ENCODE measurements at regions not wholly inside any gene's neighbourhood (a gene's known extent, or its start where the extent isn't known, plus 50 kb on each side); places are given as distances from the start of the nearest gene placed in this dataset.

GRCh38 chr1:4517186-4517954 is 137.0 kb upstream of the AJAP1 start:
- ATAC-seq (replicated peaks in 6 of 8): peak in 4 of 8 experiments; percentile 4 to 85 (median 82)
- peaks cover 0 to 35% of the 10 kb centered on the region in 2 donors for H3K4me1 ChIP-seq (replicated peaks in 1 of 2)
- no peak overlapping the region for H3K4me3 ChIP-seq
- 0 to 84% (median 63%) methylated on average over 1 to 19 of the region's 19 CpGs; no CpG with 5 or more reads in 2 of the 10 experiments for WGBS, 10 experiments
- in situ Hi-C loops (cut with MboI; ENCODE audit: low pct_unique_long_range_greater_than_20kb in 2 of 9, low sequenced_read_pairs in 9 of 9, unreplicated experiment in 9 of 9): no loop called here
- H3K27ac ChIP-seq: no peak overlapping the region

DNA sequence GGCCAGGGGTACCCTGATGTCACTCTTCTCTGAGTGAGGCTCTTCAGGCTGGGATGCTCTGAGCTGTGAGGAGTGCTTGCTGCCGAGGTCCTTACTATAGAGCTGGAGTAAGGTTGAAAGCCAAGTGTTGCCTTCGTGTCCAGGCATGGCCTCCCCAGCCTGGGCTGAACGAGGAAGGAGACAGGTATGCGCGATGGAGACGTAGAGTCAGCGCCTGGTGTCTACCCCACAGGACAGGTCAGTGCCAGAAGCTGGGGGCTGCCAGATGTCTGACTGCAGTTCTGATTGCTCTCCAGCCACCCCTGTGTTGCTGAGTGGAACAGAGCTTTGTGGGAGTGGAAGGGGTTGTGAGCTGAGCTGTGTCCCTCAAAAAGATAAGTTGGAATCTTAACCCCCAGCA is 135.8 kb upstream of the AJAP1 start:
- Histone ChIP-seq H3K4me3 (no peak overlapping the region), H3K4me1 (replicated peaks in 1 of 2) (peaks cover 0 to 32% of the 10 kb centered on the region in 2 donors), H3K27ac (no peak overlapping the region)
- in situ Hi-C loops (cut with MboI; ENCODE audit: low pct_unique_long_range_greater_than_20kb in 2 of 9, low sequenced_read_pairs in 9 of 9, unreplicated experiment in 9 of 9): no loop called here
- WGBS, 10 experiments: 0 to 87% (median 73%) methylated on average over 1 to 7 of the region's 7 CpGs; no CpG with 5 or more reads in 5 of the 10 experiments
- ATAC-seq (replicated peaks in 6 of 8): no peak

- no peak for ATAC-seq (replicated peaks in 6 of 8)
- Histone ChIP-seq H3K27ac (no peak overlapping the region), H3K4me1 (replicated peaks in 1 of 2) (peaks cover 0 to 29% of the 10 kb centered on the region in 2 donors), H3K4me3 (no peak overlapping the region)
- in situ Hi-C loops (cut with MboI; ENCODE audit: low pct_unique_long_range_greater_than_20kb in 2 of 9, low sequenced_read_pairs in 9 of 9, unreplicated experiment in 9 of 9): no loop called here
- WGBS, 10 experiments: 0 to 90% (median 40%) methylated on average over 1 to 6 of the region's 6 CpGs; no CpG with 5 or more reads in 1 of the 10 experiments
These were observed 134.5 kb upstream of the AJAP1 start for GRCh38 chr1:4519954-4520353.

- 50 to 94% (median 71%) methylated on average over 1 to 4 of the region's 4 CpGs for whole genome bisulfite sequencing, 10 experiments
- H3K4me3 ChIP-seq: no peak overlapping the region
- no peak overlapping the region for H3K27ac ChIP-seq
- H3K4me1 ChIP-seq (replicated peaks in 1 of 2): peaks cover 0 to 11% of the 10 kb centered on the region in 2 donors
- in situ Hi-C loops (cut with MboI; ENCODE audit: low pct_unique_long_range_greater_than_20kb in 2 of 9, low sequenced_read_pairs in 9 of 9, unreplicated experiment in 9 of 9): no loop called here
- no peak for ATAC-seq (replicated peaks in 6 of 8)
These were observed 130.9 kb upstream of the AJAP1 start for GRCh38 chr1:4523551-4523950.

DNA sequence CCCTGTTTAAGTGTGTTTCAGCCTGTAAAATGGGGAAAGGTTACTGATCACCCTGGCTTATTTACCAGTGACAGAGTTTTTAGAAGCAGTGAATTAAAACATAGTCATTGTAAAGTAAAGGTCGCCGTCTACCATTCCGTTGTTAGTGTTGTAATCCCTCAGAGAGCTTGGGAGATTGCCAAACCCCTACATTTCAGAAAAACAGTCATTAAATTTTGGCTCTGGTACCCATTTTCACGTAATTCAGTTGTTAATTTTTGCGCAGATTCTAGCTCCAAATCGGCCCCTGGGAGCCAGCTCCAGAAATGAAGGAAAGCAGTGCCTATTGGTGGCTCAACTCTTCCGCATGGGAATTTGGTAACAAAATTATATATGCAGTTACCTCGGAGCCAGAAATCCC is 127.7 kb upstream of the AJAP1 start:
- 4 to 88% (median 60%) methylated on average over 3 to 8 of the region's 8 CpGs for WGBS, 10 experiments
- Histone ChIP-seq H3K27ac (no peak overlapping the region), H3K4me1 (replicated peaks in 1 of 2) (peaks cover 0 to 27% of the 10 kb centered on the region in 2 donors), H3K4me3 (no peak overlapping the region)
- no peak for ATAC-seq (replicated peaks in 6 of 8)
- in situ Hi-C loops (cut with MboI; ENCODE audit: low pct_unique_long_range_greater_than_20kb in 2 of 9, low sequenced_read_pairs in 9 of 9, unreplicated experiment in 9 of 9): no loop called here

GRCh38 chr1:4527819-4528218 is 126.6 kb upstream of the AJAP1 start:
- WGBS, 10 experiments: 0 to 85% (median 66%) methylated on average over 1 to 15 of the region's 18 CpGs; no CpG with 5 or more reads in 1 of the 10 experiments
- H3K27ac ChIP-seq: no peak overlapping the region
- peaks cover 0 to 27% of the 10 kb centered on the region in 2 donors for H3K4me1 ChIP-seq (replicated peaks in 1 of 2)
- ATAC-seq (replicated peaks in 6 of 8): peak in 2 of 8 experiments; percentile 58 to 62
- in situ Hi-C loops (cut with MboI; ENCODE audit: low pct_unique_long_range_greater_than_20kb in 2 of 9, low sequenced_read_pairs in 9 of 9, unreplicated experiment in 9 of 9): no loop called here
- H3K4me3 ChIP-seq: no peak overlapping the region

DNA sequence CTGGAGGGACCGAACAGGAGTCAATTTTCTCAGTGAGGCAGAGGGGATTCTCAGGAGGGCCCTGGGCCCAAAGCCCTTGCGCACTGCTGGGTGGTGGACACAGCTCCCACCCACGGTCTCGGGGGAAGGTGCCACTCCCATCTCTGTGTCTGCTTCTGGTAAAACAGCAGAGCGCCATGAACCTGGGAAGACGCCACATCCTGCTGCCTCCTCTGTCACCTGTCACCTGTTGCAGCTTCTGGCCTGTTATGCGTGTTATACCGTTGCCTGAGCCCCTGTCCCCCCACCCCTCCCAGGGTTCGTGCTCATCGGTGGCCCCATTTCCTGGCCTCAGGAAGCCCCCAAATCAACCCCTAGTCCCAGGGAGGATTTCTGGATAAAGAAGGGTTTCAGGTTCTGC is 125.8 kb upstream of the AJAP1 start:
- ATAC-seq (replicated peaks in 6 of 8): no peak
- in situ Hi-C loops (cut with MboI; ENCODE audit: low pct_unique_long_range_greater_than_20kb in 2 of 9, low sequenced_read_pairs in 9 of 9, unreplicated experiment in 9 of 9): no loop called here
- peak overlapping the region in 1 of 2 donors; percentile 61 for H3K27ac ChIP-seq
- WGBS, 10 experiments: 13 to 78% (median 67%) methylated on average over 1 to 7 of the region's 10 CpGs; no CpG with 5 or more reads in 4 of the 10 experiments
- no peak overlapping the region for H3K4me3 ChIP-seq
- peaks cover 0 to 23% of the 10 kb centered on the region in 2 donors for H3K4me1 ChIP-seq (replicated peaks in 1 of 2)

DNA sequence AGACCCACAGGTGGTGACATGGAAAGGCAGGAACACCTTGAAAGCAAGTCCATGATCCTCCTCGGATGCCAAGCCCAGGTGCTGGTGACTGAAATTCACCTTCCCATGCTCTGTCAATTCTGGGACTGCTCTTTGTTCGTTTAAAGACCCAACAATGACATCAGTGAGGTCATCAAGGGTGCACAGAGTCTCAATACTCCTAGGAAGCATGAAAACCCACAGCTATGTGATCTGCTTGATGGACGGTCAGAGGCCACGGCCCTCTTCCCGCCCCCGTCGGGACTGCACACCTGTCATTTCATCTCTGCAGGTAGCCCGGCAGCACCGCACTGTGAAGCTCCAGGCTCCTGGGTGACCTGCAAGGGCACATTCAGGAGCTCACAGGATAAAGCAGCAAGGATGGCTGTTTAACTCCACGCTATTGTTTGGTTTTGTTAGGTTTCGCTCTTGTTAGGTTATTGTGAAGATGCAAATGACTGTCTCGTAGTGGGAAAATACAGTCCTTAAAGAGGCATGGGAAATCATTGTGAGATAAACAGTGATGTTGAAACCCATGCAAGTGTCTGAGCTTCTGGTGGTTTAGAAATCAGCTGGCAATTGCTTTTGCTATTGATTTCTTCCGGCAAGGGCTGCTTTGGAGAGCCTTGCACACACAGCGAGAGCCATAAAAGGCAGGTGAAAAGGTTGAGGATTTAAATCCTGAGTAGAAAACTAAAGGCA is 124.8 kb upstream of the AJAP1 start:
- 0 to 66% (median 36%) methylated on average over 1 to 11 of the region's 14 CpGs; no CpG with 5 or more reads in 1 of the 10 experiments for WGBS, 10 experiments

DNA sequence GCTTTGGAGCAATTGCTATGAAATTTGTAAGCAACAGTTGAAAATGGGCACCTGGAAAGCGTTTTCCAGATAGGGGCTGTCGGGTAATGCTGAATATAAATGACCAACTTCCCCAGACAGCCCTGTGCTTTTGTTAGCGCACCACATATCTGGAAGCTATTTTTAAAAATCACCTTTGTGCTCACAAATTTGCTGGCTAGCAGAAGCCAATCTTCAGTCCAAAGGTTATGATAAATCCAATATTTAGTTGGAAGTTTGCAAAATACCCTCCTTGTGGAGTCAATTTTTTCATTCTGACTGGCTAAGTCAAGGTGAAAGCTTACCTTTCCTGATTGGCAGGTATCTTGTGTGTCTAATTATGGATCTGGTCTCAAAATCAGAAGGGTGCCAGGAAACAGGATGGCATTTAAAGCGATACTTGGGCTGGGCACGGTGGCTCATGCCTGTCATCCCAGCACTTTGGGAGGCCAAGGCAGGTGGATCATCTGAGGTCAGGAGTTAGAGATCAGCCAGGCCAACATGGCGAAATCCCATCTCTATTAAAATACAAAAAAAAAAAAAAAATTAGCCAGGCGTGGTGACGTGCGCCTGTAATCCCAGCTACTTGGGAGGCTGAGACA is 124.1 kb upstream of the AJAP1 start:
- no peak for ATAC-seq (replicated peaks in 6 of 8)
- no peak overlapping the region for H3K27ac ChIP-seq
- WGBS, 10 experiments: 17 to 94% (median 48%) methylated on average over 3 to 9 of the region's 9 CpGs; no CpG with 5 or more reads in 1 of the 10 experiments
- in situ Hi-C loops (cut with MboI; ENCODE audit: low pct_unique_long_range_greater_than_20kb in 2 of 9, low sequenced_read_pairs in 9 of 9, unreplicated experiment in 9 of 9): no loop called here
- H3K4me3 ChIP-seq: no peak overlapping the region
- H3K4me1 ChIP-seq (replicated peaks in 1 of 2): peaks cover 0 to 22% of the 10 kb centered on the region in 2 donors

More for the DNA sequence above, 124.8 kb upstream of the AJAP1 start:
- peak overlapping the region in 1 of 2 donors; percentile 61 for H3K27ac ChIP-seq
- in situ Hi-C loops (cut with MboI; ENCODE audit: low pct_unique_long_range_greater_than_20kb in 2 of 9, low sequenced_read_pairs in 9 of 9, unreplicated experiment in 9 of 9): no loop called here
- H3K4me1 ChIP-seq (replicated peaks in 1 of 2): peaks cover 0 to 22% of the 10 kb centered on the region in 2 donors
- ATAC-seq (replicated peaks in 6 of 8): peak in 3 of 8 experiments; percentile 53 to 67 (median 67)
- H3K4me3 ChIP-seq: no peak overlapping the region

GRCh38 chr1:4531842-4532241 is 122.6 kb upstream of the AJAP1 start:
- Histone ChIP-seq H3K27ac (no peak overlapping the region), H3K4me1 (replicated peaks in 1 of 2) (peaks cover 0 to 20% of the 10 kb centered on the region in 2 donors), H3K4me3 (no peak overlapping the region)
- in situ Hi-C loops (cut with MboI; ENCODE audit: low pct_unique_long_range_greater_than_20kb in 2 of 9, low sequenced_read_pairs in 9 of 9, unreplicated experiment in 9 of 9): no loop called here
- WGBS, 10 experiments: 0 to 88% (median 34%) methylated on average over 1 to 5 of the region's 5 CpGs; no CpG with 5 or more reads in 2 of the 10 experiments
- no peak for ATAC-seq (replicated peaks in 6 of 8)

DNA sequence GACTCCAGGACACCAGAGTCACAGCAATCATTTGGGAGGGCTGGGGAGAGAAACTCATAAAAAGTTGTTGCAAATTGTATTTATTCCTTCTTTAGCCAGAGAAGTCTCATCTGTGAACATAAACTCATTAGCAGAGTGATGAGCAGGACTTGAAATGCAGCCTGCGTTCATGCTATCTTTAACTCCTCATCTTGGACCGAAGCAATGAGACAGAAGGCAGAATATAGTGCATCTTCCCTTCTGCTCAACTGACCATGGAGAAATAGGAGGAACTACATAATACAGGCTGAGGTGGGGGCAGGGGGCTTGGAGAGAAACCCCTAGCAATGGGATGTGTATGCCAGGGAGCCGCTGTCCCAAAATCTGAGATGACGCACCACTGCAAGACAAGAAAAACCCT is 121.8 kb upstream of the AJAP1 start:
- Histone ChIP-seq H3K4me3 (no peak overlapping the region), H3K27ac (no peak overlapping the region), H3K4me1 (replicated peaks in 1 of 2) (peaks cover 0 to 18% of the 10 kb centered on the region in 2 donors)
- WGBS, 10 experiments: 50 to 100% (median 64%) methylated on average over 2 to 4 of the region's 4 CpGs; no CpG with 5 or more reads in 3 of the 10 experiments
- ATAC-seq (replicated peaks in 6 of 8): no peak
- in situ Hi-C loops (cut with MboI; ENCODE audit: low pct_unique_long_range_greater_than_20kb in 2 of 9, low sequenced_read_pairs in 9 of 9, unreplicated experiment in 9 of 9): no loop called here

- Histone ChIP-seq H3K27ac (no peak overlapping the region), H3K4me3 (no peak overlapping the region), H3K4me1 (replicated peaks in 1 of 2) (peaks cover 0 to 6% of the 10 kb centered on the region in 2 donors)
- in situ Hi-C loops (cut with MboI; ENCODE audit: low pct_unique_long_range_greater_than_20kb in 2 of 9, low sequenced_read_pairs in 9 of 9, unreplicated experiment in 9 of 9): no loop called here
- no peak for ATAC-seq (replicated peaks in 6 of 8)
- 0 to 88% (median 41%) methylated on average over 1 to 4 of the region's 4 CpGs for WGBS, 10 experiments
These were observed 107.5 kb upstream of the AJAP1 start for GRCh38 chr1:4546911-4547310.

- no peak overlapping the region for H3K4me3 ChIP-seq
- H3K27ac ChIP-seq: no peak overlapping the region
- no peak for ATAC-seq (replicated peaks in 6 of 8)
- WGBS, 10 experiments: 0 to 41% (median 29%) methylated on average over 1 to 3 of the region's 3 CpGs
- peaks cover 0 to 6% of the 10 kb centered on the region in 2 donors for H3K4me1 ChIP-seq (replicated peaks in 1 of 2)
- in situ Hi-C loops (cut with MboI; ENCODE audit: low pct_unique_long_range_greater_than_20kb in 2 of 9, low sequenced_read_pairs in 9 of 9, unreplicated experiment in 9 of 9): no loop called here
These were observed 104.5 kb upstream of the AJAP1 start for GRCh38 chr1:4549930-4550329.

Measured in motor neuron (in vitro differentiated cells).